GM12874 (cell line): ENCODE measurements at regions not wholly inside any gene's neighbourhood (a gene's known extent, or its start where the extent isn't known, plus 50 kb on each side); places are given as distances from the start of the nearest gene placed in this dataset.

Experiments used
- TF ChIP-seq, protein P1 (sequence below): IDR thresholded peaks from 2 replicates; pipeline ENCODE4 v1.5.1; 2011; ENCODE audit warnings: low read depth, mild to moderate bottlenecking, control low read depth, low read length, moderate library complexity; ENCODE audit not compliant: insufficient read depth

- TF ChIP-seq, protein P1, sequence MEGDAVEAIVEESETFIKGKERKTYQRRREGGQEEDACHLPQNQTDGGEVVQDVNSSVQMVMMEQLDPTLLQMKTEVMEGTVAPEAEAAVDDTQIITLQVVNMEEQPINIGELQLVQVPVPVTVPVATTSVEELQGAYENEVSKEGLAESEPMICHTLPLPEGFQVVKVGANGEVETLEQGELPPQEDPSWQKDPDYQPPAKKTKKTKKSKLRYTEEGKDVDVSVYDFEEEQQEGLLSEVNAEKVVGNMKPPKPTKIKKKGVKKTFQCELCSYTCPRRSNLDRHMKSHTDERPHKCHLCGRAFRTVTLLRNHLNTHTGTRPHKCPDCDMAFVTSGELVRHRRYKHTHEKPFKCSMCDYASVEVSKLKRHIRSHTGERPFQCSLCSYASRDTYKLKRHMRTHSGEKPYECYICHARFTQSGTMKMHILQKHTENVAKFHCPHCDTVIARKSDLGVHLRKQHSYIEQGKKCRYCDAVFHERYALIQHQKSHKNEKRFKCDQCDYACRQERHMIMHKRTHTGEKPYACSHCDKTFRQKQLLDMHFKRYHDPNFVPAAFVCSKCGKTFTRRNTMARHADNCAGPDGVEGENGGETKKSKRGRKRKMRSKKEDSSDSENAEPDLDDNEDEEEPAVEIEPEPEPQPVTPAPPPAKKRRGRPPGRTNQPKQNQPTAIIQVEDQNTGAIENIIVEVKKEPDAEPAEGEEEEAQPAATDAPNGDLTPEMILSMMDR, result no peak
Observed at GRCh38 chr2:18169121-18169892, 290.8 kb downstream of the KCNS3 start.

DNA sequence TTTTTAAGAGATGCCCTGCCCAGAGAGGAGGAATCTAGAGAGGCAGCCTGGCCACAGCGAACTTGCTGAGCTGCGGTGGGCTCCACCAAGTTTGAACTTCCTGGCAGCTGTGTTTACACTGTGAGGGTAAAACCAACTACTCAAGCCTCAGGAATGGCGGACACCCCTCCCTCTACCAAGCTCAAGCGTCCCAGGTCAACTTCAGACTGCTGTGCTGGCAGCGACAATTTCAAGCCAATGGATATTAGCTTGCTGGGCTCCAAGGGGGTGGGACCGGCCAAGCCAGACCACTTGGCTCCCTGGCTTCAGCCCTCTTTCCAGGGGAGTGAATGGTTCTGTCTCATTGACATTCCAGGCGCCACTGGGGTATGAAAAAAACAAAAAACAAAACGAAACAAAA lies 289.4 kb downstream of the KCNS3 start:
- TF ChIP-seq, protein P1, result no peak

GRCh38 chr2:18161681-18162080 lies 283.2 kb downstream of the KCNS3 start:
- TF ChIP-seq, protein P1, result no peak

- TF ChIP-seq, protein P1, result no peak
Observed at GRCh38 chr2:18159896-18160295, 281.4 kb downstream of the KCNS3 start.

GRCh38 chr2:18156421-18156820 lies 278.0 kb downstream of the KCNS3 start:
- TF ChIP-seq, protein P1, result no peak

DNA sequence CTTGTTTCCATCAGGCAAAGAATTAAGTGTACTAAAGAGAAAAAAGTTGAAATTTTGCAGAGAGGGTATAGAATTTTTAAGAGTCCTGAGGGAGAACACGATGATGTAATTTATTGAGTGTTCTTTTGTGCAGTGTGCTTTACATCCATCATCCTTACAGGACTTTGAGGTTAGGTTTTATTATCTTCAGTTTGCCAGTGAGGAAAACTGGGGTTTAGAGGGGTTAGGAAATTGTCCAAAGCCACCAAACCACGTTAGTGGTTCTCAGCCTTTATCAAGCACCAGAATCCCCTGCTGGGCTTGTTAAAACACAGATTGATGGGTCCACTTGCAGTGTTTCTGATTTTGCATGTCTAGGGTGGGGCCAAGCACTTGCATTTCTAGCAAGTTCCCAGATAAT lies 277.5 kb downstream of the KCNS3 start:
- TF ChIP-seq, protein P1, result no peak

GRCh38 chr2:18154812-18155211 lies 276.3 kb downstream of the KCNS3 start:
- TF ChIP-seq, protein P1, result no peak
